ENCODE measurements at regions not wholly inside any gene's neighbourhood (a gene's known extent, or its start where the extent isn't known, plus 50 kb on each side); places are given as distances from the start of the nearest gene placed in this dataset.

- no peaks in the 10 kb centered on the region for H3K36me3 ChIP-seq (ENCODE audit: control insufficient read depth, insufficient read depth, low read length)
- H3K27ac ChIP-seq (ENCODE audit: low read depth, low read length, severe bottlenecking), result no peak overlapping the region
- peaks cover 46% of the 10 kb centered on the region for H3K9me3 ChIP-seq (ENCODE audit: control insufficient read depth, low read length)
- WGBS, 2 experiments (ENCODE audit: insufficient coverage in 2 of 2), result 20% methylated on average over 1 of the region's 2 CpGs; no CpG with 5 or more reads in 1 of the 2 experiments
- H3K4me1 ChIP-seq (ENCODE audit: control insufficient read depth, insufficient read depth, low read length, poor library complexity, severe bottlenecking), result no peaks in the 10 kb centered on the region
- no peak overlapping the region for H3K4me3 ChIP-seq (ENCODE audit: extremely low read depth, insufficient read depth, low read length, poor library complexity, severe bottlenecking)
These were observed 118.6 kb upstream of the ZNF479 start for GRCh38 chr7:57250801-57251200.

GRCh38 chr7:57256637-57257375 is 124.6 kb upstream of the ZNF479 start:
- 86 to 92% methylated on average over 23 to 43 of the region's 44 CpGs for WGBS, 2 experiments (ENCODE audit: insufficient coverage in 2 of 2)
- Histone ChIP-seq H3K27ac (ENCODE audit: low read depth, low read length, severe bottlenecking) (no peak overlapping the region), H3K4me1 (ENCODE audit: control insufficient read depth, insufficient read depth, low read length, poor library complexity, severe bottlenecking) (no peaks in the 10 kb centered on the region), H3K9me3 (ENCODE audit: control insufficient read depth, low read length) (peaks cover 52% of the 10 kb centered on the region), H3K4me3 (ENCODE audit: extremely low read depth, insufficient read depth, low read length, poor library complexity, severe bottlenecking) (no peak overlapping the region), H3K36me3 (ENCODE audit: control insufficient read depth, insufficient read depth, low read length) (no peaks in the 10 kb centered on the region)

- no CpG with 5 or more reads among the region's 1 CpG for WGBS, 2 experiments (ENCODE audit: insufficient coverage in 2 of 2)
These were observed 142.5 kb upstream of the ZNF479 start for GRCh38 chr7:57274535-57275283.

GRCh38 chr7:57300747-57301146 is 149.2 kb upstream of the ZNF716 start:
- Histone ChIP-seq H3K4me3 (ENCODE audit: extremely low read depth, insufficient read depth, low read length, poor library complexity, severe bottlenecking) (no peak overlapping the region), H3K36me3 (ENCODE audit: control insufficient read depth, insufficient read depth, low read length) (no peaks in the 10 kb centered on the region), H3K27ac (ENCODE audit: low read depth, low read length, severe bottlenecking) (no peak overlapping the region), H3K9me3 (ENCODE audit: control insufficient read depth, low read length) (peaks cover 61% of the 10 kb centered on the region), H3K4me1 (ENCODE audit: control insufficient read depth, insufficient read depth, low read length, poor library complexity, severe bottlenecking) (no peaks in the 10 kb centered on the region)
- 90 to 100% methylated on average over 1 to 2 of the region's 4 CpGs for WGBS, 2 experiments (ENCODE audit: insufficient coverage in 2 of 2)

More at GRCh38 chr7:57274535-57275283, 142.5 kb upstream of the ZNF479 start:
- Histone ChIP-seq H3K9me3 (ENCODE audit: control insufficient read depth, low read length) (peaks cover 56% of the 10 kb centered on the region), H3K36me3 (ENCODE audit: control insufficient read depth, insufficient read depth, low read length) (no peaks in the 10 kb centered on the region), H3K4me3 (ENCODE audit: extremely low read depth, insufficient read depth, low read length, poor library complexity, severe bottlenecking) (no peak overlapping the region), H3K27ac (ENCODE audit: low read depth, low read length, severe bottlenecking) (no peak overlapping the region), H3K4me1 (ENCODE audit: control insufficient read depth, insufficient read depth, low read length, poor library complexity, severe bottlenecking) (no peaks in the 10 kb centered on the region)

GRCh38 chr7:57305192-57305748 is 144.7 kb upstream of the ZNF716 start:
- Histone ChIP-seq H3K36me3 (ENCODE audit: control insufficient read depth, insufficient read depth, low read length) (no peaks in the 10 kb centered on the region), H3K9me3 (ENCODE audit: control insufficient read depth, low read length) (peaks cover 58% of the 10 kb centered on the region), H3K4me1 (ENCODE audit: control insufficient read depth, insufficient read depth, low read length, poor library complexity, severe bottlenecking) (no peaks in the 10 kb centered on the region), H3K4me3 (ENCODE audit: extremely low read depth, insufficient read depth, low read length, poor library complexity, severe bottlenecking) (no peak overlapping the region), H3K27ac (ENCODE audit: low read depth, low read length, severe bottlenecking) (no peak overlapping the region)
- WGBS, 2 experiments (ENCODE audit: insufficient coverage in 2 of 2), result 73 to 75% methylated on average over 11 to 14 of the region's 17 CpGs

GRCh38 chr7:57308631-57309408 is 141.2 kb upstream of the ZNF716 start:
- Histone ChIP-seq H3K4me3 (ENCODE audit: extremely low read depth, insufficient read depth, low read length, poor library complexity, severe bottlenecking) (no peak overlapping the region), H3K9me3 (ENCODE audit: control insufficient read depth, low read length) (peaks cover 63% of the 10 kb centered on the region)
- 62 to 64% methylated on average over 15 to 19 of the region's 20 CpGs for WGBS, 2 experiments (ENCODE audit: insufficient coverage in 2 of 2)

GRCh38 chr7:57327081-57327480 is 122.9 kb upstream of the ZNF716 start:
- Histone ChIP-seq H3K4me1 (ENCODE audit: control insufficient read depth, insufficient read depth, low read length, poor library complexity, severe bottlenecking) (no peaks in the 10 kb centered on the region), H3K9me3 (ENCODE audit: control insufficient read depth, low read length) (peaks cover 68% of the 10 kb centered on the region), H3K27ac (ENCODE audit: low read depth, low read length, severe bottlenecking) (no peak overlapping the region), H3K4me3 (ENCODE audit: extremely low read depth, insufficient read depth, low read length, poor library complexity, severe bottlenecking) (no peak overlapping the region), H3K36me3 (ENCODE audit: control insufficient read depth, insufficient read depth, low read length) (no peaks in the 10 kb centered on the region)
- 85 to 93% methylated on average over 3 to 4 of the region's 4 CpGs for WGBS, 2 experiments (ENCODE audit: insufficient coverage in 2 of 2)

More at GRCh38 chr7:57308631-57309408, 141.2 kb upstream of the ZNF716 start:
- no peaks in the 10 kb centered on the region for H3K36me3 ChIP-seq (ENCODE audit: control insufficient read depth, insufficient read depth, low read length)
- no peaks in the 10 kb centered on the region for H3K4me1 ChIP-seq (ENCODE audit: control insufficient read depth, insufficient read depth, low read length, poor library complexity, severe bottlenecking)
- no peak overlapping the region for H3K27ac ChIP-seq (ENCODE audit: low read depth, low read length, severe bottlenecking)

GRCh38 chr7:57328457-57328856 is 121.5 kb upstream of the ZNF716 start:
- Histone ChIP-seq H3K27ac (ENCODE audit: low read depth, low read length, severe bottlenecking) (no peak overlapping the region), H3K4me1 (ENCODE audit: control insufficient read depth, insufficient read depth, low read length, poor library complexity, severe bottlenecking) (no peaks in the 10 kb centered on the region), H3K4me3 (ENCODE audit: extremely low read depth, insufficient read depth, low read length, poor library complexity, severe bottlenecking) (no peak overlapping the region), H3K36me3 (ENCODE audit: control insufficient read depth, insufficient read depth, low read length) (no peaks in the 10 kb centered on the region), H3K9me3 (ENCODE audit: control insufficient read depth, low read length) (peaks cover 65% of the 10 kb centered on the region)
- 69 to 78% methylated on average over 9 to 10 of the region's 11 CpGs for WGBS, 2 experiments (ENCODE audit: insufficient coverage in 2 of 2)

- WGBS, 2 experiments (ENCODE audit: insufficient coverage in 2 of 2), result 33 to 57% methylated on average over 2 of the region's 3 CpGs
- Histone ChIP-seq H3K36me3 (ENCODE audit: control insufficient read depth, insufficient read depth, low read length) (no peaks in the 10 kb centered on the region), H3K9me3 (ENCODE audit: control insufficient read depth, low read length) (peaks cover 70% of the 10 kb centered on the region), H3K4me1 (ENCODE audit: control insufficient read depth, insufficient read depth, low read length, poor library complexity, severe bottlenecking) (no peaks in the 10 kb centered on the region), H3K4me3 (ENCODE audit: extremely low read depth, insufficient read depth, low read length, poor library complexity, severe bottlenecking) (no peak overlapping the region), H3K27ac (ENCODE audit: low read depth, low read length, severe bottlenecking) (no peak overlapping the region)
These were observed 121.0 kb upstream of the ZNF716 start for GRCh38 chr7:57328963-57329362.

- peaks cover 68% of the 10 kb centered on the region for H3K9me3 ChIP-seq (ENCODE audit: control insufficient read depth, low read length)
- H3K4me1 ChIP-seq (ENCODE audit: control insufficient read depth, insufficient read depth, low read length, poor library complexity, severe bottlenecking), result no peaks in the 10 kb centered on the region
- H3K27ac ChIP-seq (ENCODE audit: low read depth, low read length, severe bottlenecking), result no peak overlapping the region
- H3K4me3 ChIP-seq (ENCODE audit: extremely low read depth, insufficient read depth, low read length, poor library complexity, severe bottlenecking), result no peak overlapping the region
- no peaks in the 10 kb centered on the region for H3K36me3 ChIP-seq (ENCODE audit: control insufficient read depth, insufficient read depth, low read length)
- 46 to 47% methylated on average over 8 of the region's 11 CpGs for whole genome bisulfite sequencing, 2 experiments (ENCODE audit: insufficient coverage in 2 of 2)
These were observed 110.6 kb upstream of the ZNF716 start for GRCh38 chr7:57339198-57339944.

Data from mesodermal cell (in vitro differentiated cells).